ENCODE measurements at regions not wholly inside any gene's neighbourhood (a gene's known extent, or its start where the extent isn't known, plus 50 kb on each side); places are given as distances from the start of the nearest gene placed in this dataset.

DNA sequence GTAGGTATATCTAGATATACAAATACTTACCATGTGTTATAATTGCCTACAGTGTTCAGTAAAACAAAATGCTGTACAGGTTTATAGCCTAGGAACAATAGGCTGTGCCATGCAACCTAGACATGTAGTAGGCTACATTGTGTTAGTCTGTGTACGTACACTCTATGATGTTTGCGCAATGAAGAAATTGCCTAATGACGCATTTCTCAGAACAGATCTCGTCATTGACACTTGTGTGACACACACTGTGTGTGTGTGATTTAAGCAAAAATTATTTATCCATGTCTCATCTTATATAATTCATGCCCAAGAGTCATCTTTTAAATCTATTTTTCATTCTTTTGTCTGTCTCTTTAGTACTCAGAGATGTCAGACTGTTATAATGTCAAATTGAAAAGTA, 1888.8 kb upstream of the PCDH20 start:
- no peak overlapping the region for H3K4ac ChIP-seq (ENCODE audit: low read depth, low read length)
- no peak overlapping the region for H2BK5ac ChIP-seq (ENCODE audit: insufficient read length, low read length)
- no peak overlapping the region for H2BK15ac ChIP-seq (ENCODE audit: low read depth, low read length)
- no peak overlapping the region for H3K4me2 ChIP-seq (ENCODE audit: insufficient read depth, insufficient read length, low read length)
- no peak overlapping the region for H3K27ac Mint-ChIP-seq
- H3K27me3 Mint-ChIP-seq (ENCODE audit: low read depth), result no peaks in the 10 kb centered on the region
- H2BK120ac ChIP-seq (ENCODE audit: low read depth, low read length, poor library complexity, severe bottlenecking), result no peak overlapping the region
- H3K9me3 ChIP-seq (ENCODE audit: control insufficient read depth, low read depth, low read length), result no peaks in the 10 kb centered on the region
- no peak overlapping the region for H4K91ac ChIP-seq (ENCODE audit: insufficient read length, low read depth, low read length)
- no peak overlapping the region for H3K4me3 Mint-ChIP-seq
- H2AFZ ChIP-seq (ENCODE audit: low read length), result no peak overlapping the region
- no peak overlapping the region for H4K8ac ChIP-seq (replicated peaks; ENCODE audit: insufficient read length, low read depth, low read length)
- TF ChIP-seq, protein P1, sequence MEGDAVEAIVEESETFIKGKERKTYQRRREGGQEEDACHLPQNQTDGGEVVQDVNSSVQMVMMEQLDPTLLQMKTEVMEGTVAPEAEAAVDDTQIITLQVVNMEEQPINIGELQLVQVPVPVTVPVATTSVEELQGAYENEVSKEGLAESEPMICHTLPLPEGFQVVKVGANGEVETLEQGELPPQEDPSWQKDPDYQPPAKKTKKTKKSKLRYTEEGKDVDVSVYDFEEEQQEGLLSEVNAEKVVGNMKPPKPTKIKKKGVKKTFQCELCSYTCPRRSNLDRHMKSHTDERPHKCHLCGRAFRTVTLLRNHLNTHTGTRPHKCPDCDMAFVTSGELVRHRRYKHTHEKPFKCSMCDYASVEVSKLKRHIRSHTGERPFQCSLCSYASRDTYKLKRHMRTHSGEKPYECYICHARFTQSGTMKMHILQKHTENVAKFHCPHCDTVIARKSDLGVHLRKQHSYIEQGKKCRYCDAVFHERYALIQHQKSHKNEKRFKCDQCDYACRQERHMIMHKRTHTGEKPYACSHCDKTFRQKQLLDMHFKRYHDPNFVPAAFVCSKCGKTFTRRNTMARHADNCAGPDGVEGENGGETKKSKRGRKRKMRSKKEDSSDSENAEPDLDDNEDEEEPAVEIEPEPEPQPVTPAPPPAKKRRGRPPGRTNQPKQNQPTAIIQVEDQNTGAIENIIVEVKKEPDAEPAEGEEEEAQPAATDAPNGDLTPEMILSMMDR (conservative IDR thresholded peaks at IDR 0.05), result no peak
- no peaks in the 10 kb centered on the region for H3K4me1 Mint-ChIP-seq
- H3K79me2 ChIP-seq (ENCODE audit: insufficient read depth, low read length), result no peaks in the 10 kb centered on the region
- H3K23ac ChIP-seq (ENCODE audit: insufficient read length, low read depth, low read length), result no peak overlapping the region
- no peak overlapping the region for H2AK5ac ChIP-seq (ENCODE audit: insufficient read length, low read length)
- H3K14ac ChIP-seq (ENCODE audit: insufficient read depth, low read length), result no peak overlapping the region
- H2BK20ac ChIP-seq (ENCODE audit: low read depth, low read length, poor library complexity, severe bottlenecking), result no peak overlapping the region
- no peak for DNase-seq
- peaks cover 0 to 3% (median 0%) of the 10 kb centered on the region in 3 experiments; a peak in 3 of 7 replicates for H3K36me3 Mint-ChIP-seq (ENCODE audit: insufficient read depth in 1 of 3, low read depth in 3 of 3)
- no CpG with 5 or more reads among the region's 4 CpGs for WGBS (ENCODE audit: extremely low coverage, insufficient read length, low lambda C conversion rate)
- H3K9ac ChIP-seq (ENCODE audit: extremely low read depth, insufficient read length, low read length), result no peak overlapping the region
- H3K4me1 ChIP-seq (ENCODE audit: insufficient read depth, low read length), result no peaks in the 10 kb centered on the region
- H3K23me2 ChIP-seq (ENCODE audit: insufficient read length, low read depth, low read length, poor library complexity, severe bottlenecking), result no peaks in the 10 kb centered on the region
- H3K79me1 ChIP-seq (ENCODE audit: insufficient read depth, low read depth, low read length, poor library complexity, severe bottlenecking), result no peaks in the 10 kb centered on the region
- no peaks in the 10 kb centered on the region for H3K9me3 Mint-ChIP-seq
- no peak overlapping the region for H4K5ac ChIP-seq (ENCODE audit: insufficient read length, low read depth, low read length)
- no peak overlapping the region for H2BK12ac ChIP-seq (ENCODE audit: insufficient read length, low read depth, low read length)
- H3K18ac ChIP-seq (ENCODE audit: insufficient read length, low read depth, low read length), result no peak overlapping the region
- H3K27ac ChIP-seq (ENCODE audit: insufficient read length, low read depth, low read length), result no peak overlapping the region
- H3K27me3 ChIP-seq (ENCODE audit: insufficient read depth, low read length), result no peaks in the 10 kb centered on the region
- no peak overlapping the region for H3K56ac ChIP-seq (ENCODE audit: insufficient read length, low read depth, low read length)
- no peaks in the 10 kb centered on the region for H4K20me1 ChIP-seq (ENCODE audit: control insufficient read depth, insufficient read depth, insufficient read length)
- no peak overlapping the region for H3T11ph ChIP-seq (ENCODE audit: low read length)
